ENCODE measurements at regions not wholly inside any gene's neighbourhood (a gene's known extent, or its start where the extent isn't known, plus 50 kb on each side); places are given as distances from the start of the nearest gene placed in this dataset.

DNA sequence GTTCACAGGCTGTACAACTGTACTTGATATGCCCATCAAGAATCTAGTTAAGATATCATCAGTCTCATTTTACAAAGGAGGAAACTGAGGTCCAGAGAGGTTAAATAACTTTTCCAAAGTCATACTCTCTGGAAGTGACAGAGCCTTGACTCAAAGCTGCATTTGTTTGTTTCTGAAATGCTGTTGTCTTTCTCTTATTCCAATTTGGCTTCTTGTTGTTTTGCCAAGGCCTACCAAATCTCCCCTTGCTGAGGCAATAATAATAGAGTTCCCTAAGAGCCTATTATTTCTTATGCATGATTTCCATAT, 79.8 kb upstream of the C12orf71 start:
- no peaks in the 10 kb centered on the region for H3K36me3 ChIP-seq (ENCODE audit: insufficient read depth, low read length)
- no peak overlapping the region for H3K4me3 ChIP-seq (ENCODE audit: low read depth in 1 of 2, low read length in 2 of 2)
- no peak overlapping the region for H3K27ac ChIP-seq (ENCODE audit: low read length)
- H3K27me3 ChIP-seq (ENCODE audit: insufficient read depth, low read length, poor library complexity) = no peaks in the 10 kb centered on the region
- TF ChIP-seq, protein P1, sequence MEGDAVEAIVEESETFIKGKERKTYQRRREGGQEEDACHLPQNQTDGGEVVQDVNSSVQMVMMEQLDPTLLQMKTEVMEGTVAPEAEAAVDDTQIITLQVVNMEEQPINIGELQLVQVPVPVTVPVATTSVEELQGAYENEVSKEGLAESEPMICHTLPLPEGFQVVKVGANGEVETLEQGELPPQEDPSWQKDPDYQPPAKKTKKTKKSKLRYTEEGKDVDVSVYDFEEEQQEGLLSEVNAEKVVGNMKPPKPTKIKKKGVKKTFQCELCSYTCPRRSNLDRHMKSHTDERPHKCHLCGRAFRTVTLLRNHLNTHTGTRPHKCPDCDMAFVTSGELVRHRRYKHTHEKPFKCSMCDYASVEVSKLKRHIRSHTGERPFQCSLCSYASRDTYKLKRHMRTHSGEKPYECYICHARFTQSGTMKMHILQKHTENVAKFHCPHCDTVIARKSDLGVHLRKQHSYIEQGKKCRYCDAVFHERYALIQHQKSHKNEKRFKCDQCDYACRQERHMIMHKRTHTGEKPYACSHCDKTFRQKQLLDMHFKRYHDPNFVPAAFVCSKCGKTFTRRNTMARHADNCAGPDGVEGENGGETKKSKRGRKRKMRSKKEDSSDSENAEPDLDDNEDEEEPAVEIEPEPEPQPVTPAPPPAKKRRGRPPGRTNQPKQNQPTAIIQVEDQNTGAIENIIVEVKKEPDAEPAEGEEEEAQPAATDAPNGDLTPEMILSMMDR (IDR thresholded peaks at IDR 0.05; ENCODE audit: borderline replicate concordance, extremely low read depth, low read length, poor library complexity, severe bottlenecking) = no peak
- TF ChIP-seq EZH2 (IDR thresholded peaks at IDR 0.05; ENCODE audit: borderline replicate concordance, low read depth, low read length, severe bottlenecking) = no peak
- H3K79me2 ChIP-seq (ENCODE audit: insufficient read depth, low read length) = no peaks in the 10 kb centered on the region
- H2AFZ ChIP-seq (ENCODE audit: low read depth, low read length) = no peak overlapping the region
- H3K4me1 ChIP-seq (ENCODE audit: insufficient read depth, low read length) = no peaks in the 10 kb centered on the region
- ATAC-seq (ENCODE audit: insufficient read depth, low read depth) (no peak), DNase-seq (no peak)
- no peaks in the 10 kb centered on the region for H4K20me1 ChIP-seq (ENCODE audit: insufficient read depth, low read length)
- no peak overlapping the region for H3K4me2 ChIP-seq (ENCODE audit: insufficient read depth, low read length)
- H3K9ac ChIP-seq (ENCODE audit: low read depth, low read length) = no peak overlapping the region
- no peaks in the 10 kb centered on the region for H3K9me3 ChIP-seq (ENCODE audit: insufficient read depth, low read length, severe bottlenecking)

DNA sequence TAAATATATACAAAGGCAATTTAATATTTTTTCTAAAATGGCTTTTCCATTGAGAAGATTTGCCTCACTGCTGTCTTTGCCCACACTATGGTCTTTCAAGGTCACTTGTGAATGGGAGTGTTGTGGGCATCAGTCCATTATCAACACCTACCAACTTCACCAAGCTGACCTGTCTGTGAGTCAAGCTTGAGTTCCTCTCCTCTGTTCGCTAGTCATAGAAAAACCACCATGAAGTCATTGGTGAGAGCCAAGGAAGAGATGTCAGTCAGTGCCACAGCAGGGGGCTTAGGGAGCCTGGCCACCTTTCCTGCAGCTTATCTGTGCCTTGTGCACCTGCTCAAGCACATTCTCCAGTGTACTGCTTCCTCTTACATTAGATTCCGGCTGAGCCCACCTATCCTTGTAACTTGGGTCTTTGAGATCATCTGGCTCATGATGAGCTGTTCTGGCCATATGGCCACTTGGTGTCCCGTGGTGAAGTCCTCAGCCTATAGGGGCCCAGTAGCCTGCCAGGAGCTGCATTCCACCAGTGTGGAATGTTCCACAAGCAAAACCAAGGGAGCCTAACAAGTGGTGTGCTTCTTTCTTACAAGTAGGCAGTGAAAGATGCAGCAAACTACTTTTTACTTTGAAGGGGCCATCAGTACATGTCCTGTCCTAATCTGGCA, 80.8 kb upstream of the C12orf71 start:
- Histone ChIP-seq H3K4me3 (ENCODE audit: low read depth in 1 of 2, low read length in 2 of 2) (no peak overlapping the region), H3K4me1 (ENCODE audit: insufficient read depth, low read length) (no peaks in the 10 kb centered on the region), H3K27me3 (ENCODE audit: insufficient read depth, low read length, poor library complexity) (no peaks in the 10 kb centered on the region), H3K36me3 (ENCODE audit: insufficient read depth, low read length) (no peaks in the 10 kb centered on the region), H3K9ac (ENCODE audit: low read depth, low read length) (no peak overlapping the region), H3K9me3 (ENCODE audit: insufficient read depth, low read length, severe bottlenecking) (no peaks in the 10 kb centered on the region), H3K4me2 (ENCODE audit: insufficient read depth, low read length) (no peak overlapping the region), H3K79me2 (ENCODE audit: insufficient read depth, low read length) (no peaks in the 10 kb centered on the region), H4K20me1 (ENCODE audit: insufficient read depth, low read length) (no peaks in the 10 kb centered on the region), H2AFZ (ENCODE audit: low read depth, low read length) (no peak overlapping the region), H3K27ac (ENCODE audit: low read length) (no peak overlapping the region)
- TF ChIP-seq EZH2 (IDR thresholded peaks at IDR 0.05; ENCODE audit: borderline replicate concordance, low read depth, low read length, severe bottlenecking) = no peak
- TF ChIP-seq, protein P1 (IDR thresholded peaks at IDR 0.05; ENCODE audit: borderline replicate concordance, extremely low read depth, low read length, poor library complexity, severe bottlenecking) = no peak
- ATAC-seq (ENCODE audit: insufficient read depth, low read depth) (no peak), DNase-seq (no peak)

DNA sequence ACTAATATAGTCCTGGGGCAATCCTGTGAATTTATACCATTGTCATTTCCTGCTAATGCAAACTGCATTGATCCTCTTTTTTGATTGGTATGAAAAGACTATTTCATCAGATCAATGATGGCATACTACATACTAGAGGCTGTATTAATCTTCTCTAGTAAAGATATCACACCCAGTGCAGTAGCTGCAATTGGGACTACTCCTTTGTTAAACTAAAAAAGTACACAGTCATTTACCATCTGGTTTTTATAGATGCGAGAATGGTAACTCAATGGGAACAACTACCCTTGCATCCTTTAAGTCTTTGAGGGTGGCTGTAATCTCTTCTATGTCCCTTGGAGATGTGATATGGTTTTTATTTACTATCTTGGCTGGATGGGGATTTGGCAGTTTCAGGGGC, 80.2 kb upstream of the STK38L start:
- no peak for TF ChIP-seq EZH2 (IDR thresholded peaks at IDR 0.05; ENCODE audit: borderline replicate concordance, low read depth, low read length, severe bottlenecking)
- TF ChIP-seq, protein P1 (IDR thresholded peaks at IDR 0.05; ENCODE audit: borderline replicate concordance, extremely low read depth, low read length, poor library complexity, severe bottlenecking) = no peak
- no peak overlapping the region for H3K27ac ChIP-seq (ENCODE audit: low read length)
- H3K9ac ChIP-seq (ENCODE audit: low read depth, low read length) = no peak overlapping the region
- no peak for ATAC-seq (ENCODE audit: insufficient read depth, low read depth)
- H3K4me2 ChIP-seq (ENCODE audit: insufficient read depth, low read length) = no peak overlapping the region
- no peaks in the 10 kb centered on the region for H3K4me1 ChIP-seq (ENCODE audit: insufficient read depth, low read length)
- H3K4me3 ChIP-seq (ENCODE audit: low read depth in 1 of 2, low read length in 2 of 2) = no peak overlapping the region
- H2AFZ ChIP-seq (ENCODE audit: low read depth, low read length) = no peak overlapping the region
- no peaks in the 10 kb centered on the region for H4K20me1 ChIP-seq (ENCODE audit: insufficient read depth, low read length)
- no peaks in the 10 kb centered on the region for H3K9me3 ChIP-seq (ENCODE audit: insufficient read depth, low read length, severe bottlenecking)
- H3K27me3 ChIP-seq (ENCODE audit: insufficient read depth, low read length, poor library complexity) = no peaks in the 10 kb centered on the region
- no peak for DNase-seq
- H3K36me3 ChIP-seq (ENCODE audit: insufficient read depth, low read length) = no peaks in the 10 kb centered on the region
- no peaks in the 10 kb centered on the region for H3K79me2 ChIP-seq (ENCODE audit: insufficient read depth, low read length)

Measured in DND-41 (cell line).